ENCODE measurements at regions not wholly inside any gene's neighbourhood (a gene's known extent, or its start where the extent isn't known, plus 50 kb on each side); places are given as distances from the start of the nearest gene placed in this dataset.

DNA sequence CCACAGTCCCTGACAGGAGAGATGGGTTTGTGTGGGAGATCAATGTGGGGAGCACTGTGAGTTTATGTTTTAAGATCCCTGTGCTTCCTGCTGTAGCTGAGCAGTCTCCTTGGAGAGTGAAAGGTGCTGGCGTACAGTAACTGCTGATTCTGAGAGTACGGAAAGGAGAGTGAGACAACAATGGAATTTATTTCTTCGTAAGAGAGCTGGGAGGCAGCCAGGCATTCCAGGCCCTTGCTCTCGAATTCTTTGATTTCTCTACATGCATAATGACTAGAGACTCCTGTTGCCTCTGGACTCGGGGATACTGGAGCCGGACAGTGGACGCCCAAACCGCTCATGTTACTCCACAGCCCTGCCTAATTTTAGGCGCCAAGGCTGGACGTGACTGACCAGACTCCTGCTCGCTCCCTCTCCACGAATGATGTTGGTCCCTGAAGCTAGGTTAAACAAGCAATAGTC is 131.0 kb upstream of the PHACTR1 start:
- no peak for DNase-seq (ENCODE audit: low read depth)

- DNase-seq (ENCODE audit: low read depth) = no peak
Observed at GRCh38 chr6:12586721-12587480, 129.7 kb upstream of the PHACTR1 start.

DNA sequence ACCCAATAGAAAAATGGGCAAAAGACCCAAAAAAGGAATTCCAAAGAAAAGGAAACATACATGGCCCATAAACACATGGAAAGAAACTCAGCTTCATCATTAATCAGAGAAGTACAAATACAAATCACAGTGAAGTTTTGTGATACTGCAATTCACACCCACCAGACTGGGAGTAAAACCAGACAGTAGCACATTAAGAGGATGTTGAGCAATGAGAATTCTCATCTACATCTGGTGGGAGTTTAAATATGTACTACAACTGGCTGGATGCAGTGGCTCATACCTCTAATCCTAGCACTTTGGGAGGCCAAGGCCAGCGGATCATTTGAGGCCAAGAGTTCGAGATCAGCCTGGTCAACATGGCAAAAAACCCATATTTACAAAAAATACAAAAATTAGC is 125.7 kb upstream of the PHACTR1 start:
- DNase-seq (ENCODE audit: low read depth) = no peak

GRCh38 chr6:12592634-12593033 is 123.9 kb upstream of the PHACTR1 start:
- no peak for DNase-seq (ENCODE audit: low read depth)

DNA sequence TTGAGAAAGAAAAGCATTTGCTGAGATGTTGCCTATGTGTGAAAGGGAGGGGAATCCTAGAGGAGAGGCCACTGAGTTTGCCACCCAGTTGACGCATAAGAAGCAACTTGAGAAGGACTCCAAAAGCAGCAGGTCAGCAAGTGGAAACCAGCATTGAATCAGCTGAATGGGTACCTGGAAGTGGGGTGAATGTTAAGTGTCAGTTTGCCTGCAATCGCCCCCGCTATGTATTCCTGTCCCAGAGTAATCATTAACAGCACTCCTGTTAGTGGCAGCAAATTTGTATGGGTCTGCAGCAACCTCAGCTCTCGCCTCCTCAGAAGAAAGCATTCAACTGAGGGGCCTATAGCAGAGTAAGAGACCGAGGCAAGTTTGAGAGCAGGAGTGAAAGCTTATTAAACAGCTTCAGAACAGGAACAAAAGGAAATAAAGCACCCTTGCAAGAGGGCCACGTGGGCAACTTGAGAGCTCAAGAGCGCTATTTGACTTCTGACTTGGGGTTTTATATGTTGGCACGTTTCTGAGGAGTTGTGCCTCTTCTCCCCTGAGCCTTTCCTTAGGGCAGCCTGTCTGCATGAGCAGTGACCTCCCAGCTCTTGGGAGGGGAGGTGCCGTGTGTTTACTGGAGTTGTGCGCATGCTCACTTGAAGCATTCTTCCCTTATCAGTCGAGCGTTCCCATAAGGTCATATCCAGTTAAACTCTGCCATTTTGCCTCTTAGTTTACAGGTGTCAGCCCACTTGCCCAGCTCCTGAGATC is 122.6 kb upstream of the PHACTR1 start:
- DNase-seq (ENCODE audit: low read depth) = no peak

- no peak for DNase-seq (ENCODE audit: low read depth)
Observed at GRCh38 chr6:12594530-12594893, 122.1 kb upstream of the PHACTR1 start.

DNA sequence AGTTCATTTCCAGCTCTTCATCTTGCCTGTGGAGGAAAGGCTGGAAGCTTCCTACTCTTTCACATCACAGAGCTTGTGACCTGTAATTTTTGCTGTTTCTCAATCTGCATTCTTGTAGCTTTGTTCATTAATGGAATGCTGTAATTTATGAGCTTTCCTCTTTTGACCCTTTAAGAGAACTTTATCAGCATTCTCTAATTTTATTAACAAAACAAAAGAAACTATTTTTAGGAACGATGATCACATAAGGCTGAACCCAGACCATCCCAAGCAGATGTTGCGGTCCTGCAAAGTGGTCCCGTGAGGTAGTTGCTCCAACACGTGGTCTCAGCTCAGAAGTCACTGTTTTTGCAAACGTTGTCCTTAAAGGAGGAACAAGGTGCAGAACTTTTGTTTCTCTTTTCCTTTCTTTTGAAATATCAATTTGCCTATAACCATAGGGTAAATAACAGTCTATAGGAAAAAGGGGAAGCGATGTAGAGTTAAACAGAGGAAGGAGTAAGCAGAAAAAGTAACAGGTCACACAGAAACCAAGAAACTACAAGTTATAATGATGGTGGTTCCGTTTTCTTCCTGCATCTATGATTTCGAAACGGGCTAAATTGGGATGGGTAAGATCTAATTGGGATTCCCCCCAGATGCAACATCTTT is 121.3 kb upstream of the PHACTR1 start:
- no peak for DNase-seq (ENCODE audit: low read depth)

GRCh38 chr6:12596731-12597130 is 119.8 kb upstream of the PHACTR1 start:
- no peak for DNase-seq (ENCODE audit: low read depth)

DNA sequence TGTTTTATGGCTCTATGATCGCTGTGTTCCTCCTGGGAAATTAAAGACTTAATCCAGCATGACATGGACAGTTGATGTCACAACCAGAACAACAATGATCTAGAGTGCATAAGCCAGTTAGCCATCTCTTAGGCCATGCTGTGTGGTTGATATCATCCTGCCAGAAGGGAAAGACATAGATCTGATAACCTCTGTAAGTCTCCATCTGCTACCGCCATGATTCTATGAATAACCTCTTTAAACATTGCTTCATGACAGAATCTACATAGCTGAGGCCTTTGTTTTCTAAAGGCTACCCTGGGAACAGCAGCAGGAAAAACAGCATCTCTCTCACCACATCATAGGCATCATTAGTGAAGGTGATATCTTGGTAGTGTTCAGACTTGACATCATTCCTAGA is 117.6 kb upstream of the PHACTR1 start:
- DNase-seq (ENCODE audit: low read depth) = no peak

DNA sequence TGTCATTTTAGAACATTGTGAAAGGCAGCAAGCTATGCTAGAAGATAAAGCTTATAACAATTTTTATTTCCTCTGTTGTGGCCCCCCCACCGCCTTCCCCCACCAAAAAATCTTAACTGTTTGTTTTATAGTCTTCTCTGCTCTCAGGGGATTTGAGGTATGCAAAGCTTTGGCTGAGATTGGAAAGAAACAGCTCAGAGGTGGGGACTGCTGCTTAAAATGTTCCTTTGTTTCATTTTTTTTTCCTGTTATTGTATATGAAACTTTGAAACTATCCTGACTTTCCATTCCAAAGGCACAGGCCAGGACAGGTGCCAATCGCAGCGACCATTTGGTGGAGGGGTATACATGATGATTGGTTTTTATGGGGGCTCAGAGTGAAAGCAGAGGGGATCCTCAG is 114.7 kb upstream of the PHACTR1 start:
- no peak for DNase-seq (ENCODE audit: low read depth)

- DNase-seq (ENCODE audit: low read depth) = no peak
Observed at GRCh38 chr6:12602342-12602741, 114.2 kb upstream of the PHACTR1 start.

DNA sequence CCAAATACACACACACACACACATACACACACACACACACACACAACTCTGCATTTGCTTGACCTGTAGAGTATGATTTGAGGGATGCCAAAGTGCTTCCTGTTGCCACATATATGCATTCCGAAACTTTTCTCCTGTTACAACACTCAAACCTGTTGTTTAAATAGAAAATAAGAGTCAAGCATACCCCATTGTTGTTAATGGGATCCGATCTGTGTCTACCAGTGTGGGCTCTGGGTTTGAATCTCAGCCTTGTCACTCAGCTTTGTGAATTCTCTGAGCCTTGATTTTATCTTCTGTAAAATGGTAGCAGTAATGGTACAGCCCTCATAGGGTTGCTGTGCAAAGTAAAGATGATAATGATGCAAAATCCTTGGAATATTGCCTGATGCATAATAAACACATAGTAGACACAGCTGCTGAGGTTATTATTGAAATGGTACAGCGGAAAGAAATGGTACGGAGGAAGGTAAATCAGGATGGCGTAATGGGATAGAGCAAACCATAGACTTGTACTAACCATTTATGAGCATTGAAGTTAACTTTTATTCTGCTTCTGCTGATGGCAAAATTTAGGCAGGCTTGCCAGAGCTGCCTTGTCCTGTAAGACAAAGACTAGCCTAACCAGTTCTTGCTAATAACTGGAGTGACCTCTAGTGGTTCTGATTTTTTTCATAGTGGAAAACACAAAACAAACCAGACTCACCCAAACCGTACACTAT is 113.5 kb upstream of the PHACTR1 start:
- no peak for DNase-seq (ENCODE audit: low read depth)

DNA sequence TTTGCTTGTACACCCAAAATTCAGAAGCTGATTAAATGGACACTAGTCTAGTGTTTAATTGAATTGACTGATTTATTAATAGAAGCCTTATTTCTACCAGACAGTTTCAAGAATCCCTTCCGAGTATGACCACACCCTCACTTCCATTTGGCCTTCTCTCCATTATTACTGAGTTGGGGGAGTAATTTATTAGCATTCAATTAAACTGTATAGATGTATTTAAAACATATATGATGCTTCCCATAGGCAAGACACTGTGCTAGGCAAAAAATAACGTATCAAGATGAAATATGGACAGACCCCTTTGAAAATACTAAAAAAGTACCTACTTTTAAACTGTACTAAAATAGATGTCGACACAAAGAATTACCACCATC is 112.9 kb upstream of the PHACTR1 start:
- DNase-seq (ENCODE audit: low read depth) = no peak

- peak; percentile 8 for DNase-seq (ENCODE audit: low read depth)
Observed at GRCh38 chr6:12605888-12606345, 110.7 kb upstream of the PHACTR1 start.

GRCh38 chr6:12606616-12607015 is 110.0 kb upstream of the PHACTR1 start:
- DNase-seq (ENCODE audit: low read depth) = no peak

- DNase-seq (ENCODE audit: low read depth) = no peak
Observed at GRCh38 chr6:12608016-12608860, 108.3 kb upstream of the PHACTR1 start.

DNA sequence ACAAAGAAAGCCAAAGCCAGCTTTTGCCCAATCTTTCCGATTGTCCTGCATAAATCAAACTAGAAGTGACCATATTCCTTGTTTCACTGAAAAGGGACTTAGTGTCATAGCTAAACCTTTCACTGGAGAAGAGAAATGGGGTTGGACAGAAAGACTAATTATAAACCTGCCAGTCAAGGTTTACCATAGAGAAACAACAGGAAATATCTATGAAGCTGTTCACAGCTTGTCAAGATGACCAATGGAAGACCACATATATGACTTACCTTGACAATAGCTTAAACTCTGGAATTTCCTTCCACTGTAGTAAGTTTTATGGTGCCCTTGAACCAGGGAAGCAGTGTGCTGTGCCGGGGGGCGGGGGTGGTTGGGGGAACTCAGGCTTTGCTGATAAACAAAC is 107.7 kb upstream of the PHACTR1 start:
- no peak for DNase-seq (ENCODE audit: low read depth)

GRCh38 chr6:12609751-12610150 is 106.8 kb upstream of the PHACTR1 start:
- no peak for DNase-seq (ENCODE audit: low read depth)

GRCh38 chr6:12610862-12611261 is 105.7 kb upstream of the PHACTR1 start:
- no peak for DNase-seq (ENCODE audit: low read depth)

GRCh38 chr6:12613811-12614210 is 102.8 kb upstream of the PHACTR1 start:
- DNase-seq (ENCODE audit: low read depth) = no peak

DNA sequence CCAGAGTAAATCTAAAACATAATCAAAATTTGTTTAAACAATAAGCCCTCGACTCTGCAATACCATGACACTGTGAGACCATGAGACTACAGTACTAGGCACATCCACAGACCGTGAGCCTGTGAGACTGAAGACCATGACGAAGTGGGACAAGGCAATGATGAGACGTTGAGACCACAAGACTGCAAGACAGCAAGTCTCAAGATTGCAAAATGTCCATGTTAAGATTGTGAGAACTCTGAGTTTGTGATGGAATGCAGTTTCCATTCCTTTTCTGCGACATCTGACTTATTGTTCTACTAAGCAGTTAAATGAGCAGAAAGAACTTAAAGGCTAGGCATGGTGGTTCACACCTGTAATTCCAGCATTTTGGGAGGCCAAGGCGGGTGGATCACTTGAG is 102.1 kb upstream of the PHACTR1 start:
- no peak for DNase-seq (ENCODE audit: low read depth)

Data from CMK (cell line).